ENCODE measurements at regions not wholly inside any gene's neighbourhood (a gene's known extent, or its start where the extent isn't known, plus 50 kb on each side); places are given as distances from the start of the nearest gene placed in this dataset.

DNA sequence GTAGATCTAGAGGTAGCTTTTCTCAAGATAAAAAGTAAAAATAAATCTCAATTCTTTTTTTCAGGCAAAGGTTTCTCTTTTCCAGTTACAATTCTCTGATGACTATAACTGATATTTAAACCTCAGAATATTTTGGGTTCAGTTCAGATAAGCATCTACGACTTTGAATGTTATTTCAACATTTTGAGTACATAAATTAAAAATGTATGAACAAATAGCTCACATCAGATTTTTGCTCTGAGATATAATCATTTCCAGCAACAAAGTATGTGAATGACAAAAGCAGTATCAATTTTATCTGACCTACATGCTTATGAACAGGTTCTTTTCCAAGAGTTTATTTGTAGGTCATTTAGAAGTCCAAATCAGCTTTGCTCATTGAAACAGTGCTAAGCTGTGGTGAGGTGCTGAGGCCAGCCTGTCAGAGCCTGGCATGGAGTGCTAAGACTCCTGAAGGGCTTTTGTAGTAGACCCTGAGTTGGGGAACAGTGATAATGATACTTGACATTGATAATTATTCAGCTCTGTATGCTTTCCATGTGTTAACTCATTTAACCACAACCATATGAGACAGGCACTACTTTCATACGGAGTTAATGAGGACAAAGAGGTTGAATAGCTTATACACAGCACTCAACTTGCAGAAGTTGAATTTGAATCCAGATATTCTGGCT, 205.0 kb upstream of the DCN start:
- no peaks in the 10 kb centered on the region for H3K9me3 ChIP-seq
- no peaks in the 10 kb centered on the region for H3K4me1 ChIP-seq
- intact Hi-C loops (cut with DNase I; ENCODE audit: low total_unique reads): loop anchor here (10.0 kb wide), 1 partner anchor 757 kb away; the partner anchor contains the start of gene BTG1
- no peak for DNase-seq
- TF ChIP-seq, protein P1, sequence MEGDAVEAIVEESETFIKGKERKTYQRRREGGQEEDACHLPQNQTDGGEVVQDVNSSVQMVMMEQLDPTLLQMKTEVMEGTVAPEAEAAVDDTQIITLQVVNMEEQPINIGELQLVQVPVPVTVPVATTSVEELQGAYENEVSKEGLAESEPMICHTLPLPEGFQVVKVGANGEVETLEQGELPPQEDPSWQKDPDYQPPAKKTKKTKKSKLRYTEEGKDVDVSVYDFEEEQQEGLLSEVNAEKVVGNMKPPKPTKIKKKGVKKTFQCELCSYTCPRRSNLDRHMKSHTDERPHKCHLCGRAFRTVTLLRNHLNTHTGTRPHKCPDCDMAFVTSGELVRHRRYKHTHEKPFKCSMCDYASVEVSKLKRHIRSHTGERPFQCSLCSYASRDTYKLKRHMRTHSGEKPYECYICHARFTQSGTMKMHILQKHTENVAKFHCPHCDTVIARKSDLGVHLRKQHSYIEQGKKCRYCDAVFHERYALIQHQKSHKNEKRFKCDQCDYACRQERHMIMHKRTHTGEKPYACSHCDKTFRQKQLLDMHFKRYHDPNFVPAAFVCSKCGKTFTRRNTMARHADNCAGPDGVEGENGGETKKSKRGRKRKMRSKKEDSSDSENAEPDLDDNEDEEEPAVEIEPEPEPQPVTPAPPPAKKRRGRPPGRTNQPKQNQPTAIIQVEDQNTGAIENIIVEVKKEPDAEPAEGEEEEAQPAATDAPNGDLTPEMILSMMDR (IDR thresholded peaks at IDR 0.05): no peak
- no peak for TF ChIP-seq POLR2A (IDR thresholded peaks at IDR 0.05)
- peak overlapping the region; percentile 55 to 71 for H3K27ac ChIP-seq
- no peaks in the 10 kb centered on the region for H3K27me3 ChIP-seq
- no peak overlapping the region for H3K4me3 ChIP-seq
- no peaks in the 10 kb centered on the region for H3K36me3 ChIP-seq

DNA sequence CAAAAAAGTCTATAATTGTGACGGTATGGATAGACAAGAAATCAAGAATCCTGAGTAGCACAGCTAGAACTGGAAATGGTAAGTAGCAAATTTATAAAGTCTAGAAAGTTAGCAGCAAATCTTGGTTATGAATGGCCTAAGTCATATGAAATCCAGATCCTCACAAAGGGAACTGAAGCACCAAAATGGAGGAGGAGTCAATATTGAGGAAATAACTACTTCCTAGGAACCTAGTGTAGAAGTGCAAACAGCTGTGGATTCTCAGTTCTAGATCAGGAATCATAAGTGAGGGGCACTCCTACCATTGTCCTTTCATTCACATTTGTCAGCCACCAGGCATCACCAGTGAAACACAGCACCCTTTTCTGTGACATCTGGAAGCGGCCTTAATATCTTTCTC, 202.2 kb upstream of the DCN start:
- no peak for TF ChIP-seq POLR2A (IDR thresholded peaks at IDR 0.05)
- TF ChIP-seq, protein P1 (IDR thresholded peaks at IDR 0.05): no peak
- H3K4me3 ChIP-seq: no peak overlapping the region
- DNase-seq: no peak
- no peaks in the 10 kb centered on the region for H3K36me3 ChIP-seq
- H3K27ac ChIP-seq: no peak overlapping the region
- intact Hi-C loops (cut with DNase I; ENCODE audit: low total_unique reads): loop anchor here (10.0 kb wide), 1 partner anchor 760 kb away; the partner anchor contains the start of gene BTG1
- H3K4me1 ChIP-seq: no peaks in the 10 kb centered on the region
- H3K27me3 ChIP-seq: no peaks in the 10 kb centered on the region
- H3K9me3 ChIP-seq: no peaks in the 10 kb centered on the region

GRCh38 chr12:91384366-91384765, 201.7 kb upstream of the DCN start:
- Histone ChIP-seq H3K4me1 (no peaks in the 10 kb centered on the region), H3K36me3 (no peaks in the 10 kb centered on the region), H3K27me3 (no peaks in the 10 kb centered on the region), H3K4me3 (no peak overlapping the region), H3K27ac (no peak overlapping the region), H3K9me3 (no peaks in the 10 kb centered on the region)
- TF ChIP-seq POLR2A (IDR thresholded peaks at IDR 0.05): no peak
- TF ChIP-seq, protein P1 (IDR thresholded peaks at IDR 0.05): no peak
- intact Hi-C loops (cut with DNase I; ENCODE audit: low total_unique reads): loop anchor here (10.0 kb wide), 1 partner anchor 760 kb away; the partner anchor contains the start of gene BTG1
- no peak for DNase-seq

- peak; percentile 20 to 32 for DNase-seq
- H3K27ac ChIP-seq: peak overlapping the region; percentile 59 to 98
- no peaks in the 10 kb centered on the region for H3K9me3 ChIP-seq
- intact Hi-C loops (cut with DNase I; ENCODE audit: low total_unique reads): loop anchor here (10.0 kb wide), 1 partner anchor 762 kb away; the partner anchor contains the start of gene BTG1
- no peak for TF ChIP-seq POLR2A (IDR thresholded peaks at IDR 0.05)
- TF ChIP-seq, protein P1 (IDR thresholded peaks at IDR 0.05): no peak
- H3K27me3 ChIP-seq: no peaks in the 10 kb centered on the region
- H3K36me3 ChIP-seq: no peaks in the 10 kb centered on the region
- no peaks in the 10 kb centered on the region for H3K4me1 ChIP-seq
- H3K4me3 ChIP-seq: no peak overlapping the region
Observed at GRCh38 chr12:91383099-91383498, 200.5 kb upstream of the DCN start.

DNA sequence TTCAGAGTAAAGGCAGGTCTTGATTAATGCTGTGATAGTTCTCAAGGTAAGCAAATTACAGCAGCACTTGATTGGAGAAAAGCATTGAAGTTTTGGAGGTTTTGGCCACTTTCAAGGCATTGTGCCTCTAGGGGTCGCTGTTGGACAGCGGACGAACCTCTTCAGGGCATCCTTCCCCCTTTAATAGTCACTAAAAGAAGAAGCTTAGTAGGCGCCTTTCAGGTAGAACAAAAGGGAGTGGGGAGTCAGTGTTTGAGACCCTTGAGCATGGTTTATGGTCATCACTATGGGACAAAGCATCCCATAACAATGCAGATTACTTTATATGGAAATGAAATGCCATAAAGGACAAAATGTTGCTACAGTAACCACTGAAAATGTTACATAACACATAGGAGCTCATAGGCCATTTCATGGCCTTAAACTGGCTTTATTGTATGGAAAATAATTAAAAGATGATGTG, 199.5 kb upstream of the DCN start:
- peak overlapping the region; percentile 83 to 98 for H3K27ac ChIP-seq
- H3K9me3 ChIP-seq: no peaks in the 10 kb centered on the region
- H3K36me3 ChIP-seq: no peaks in the 10 kb centered on the region
- no peaks in the 10 kb centered on the region for H3K4me1 ChIP-seq
- peak overlapping the region; percentile 43 to 56 for H3K4me3 ChIP-seq
- DNase-seq: peak; percentile 84 to 89
- TF ChIP-seq, protein P1 (IDR thresholded peaks at IDR 0.05): peak; percentile 82 to 94 (median 86)
- no peak for TF ChIP-seq POLR2A (IDR thresholded peaks at IDR 0.05)
- no peaks in the 10 kb centered on the region for H3K27me3 ChIP-seq
- intact Hi-C loops (cut with DNase I; ENCODE audit: low total_unique reads): loop anchor here (10.0 kb wide), 1 partner anchor 763 kb away; the partner anchor contains the start of gene BTG1

All from uterus (tissue), 3 donors.